DMS153 treated with DMSO at 0.1 percent for 48 hours (cell line): ENCODE measurements at regions not wholly inside any gene's neighbourhood (a gene's known extent, or its start where the extent isn't known, plus 50 kb on each side); places are given as distances from the start of the nearest gene placed in this dataset.

ENCODE experiments used
- DNase-seq: peaks from one replicate; lab custom pipeline; 2025; ENCODE audit not compliant: unreplicated experiment; lab: John Stamatoyannopoulos, UW

- no peak for DNase-seq
Measured at GRCh38 chr7:131011432-131011742, 277.4 kb upstream of the KLF14 start.

- no peak for DNase-seq
Measured at GRCh38 chr7:131011976-131012375, 278.0 kb upstream of the KLF14 start.

- DNase-seq: no peak
Measured at GRCh38 chr7:131012477-131013031, 278.5 kb upstream of the KLF14 start.

- DNase-seq: no peak
Measured at GRCh38 chr7:131013716-131014115, 279.7 kb upstream of the KLF14 start.

- DNase-seq: no peak
Measured at GRCh38 chr7:131014906-131015656, 281.1 kb upstream of the KLF14 start.

GRCh38 chr7:131015657-131015958 lies 281.6 kb upstream of the KLF14 start:
- no peak for DNase-seq

- DNase-seq: no peak
Measured at GRCh38 chr7:131016230-131016629, 282.2 kb upstream of the KLF14 start.

GRCh38 chr7:131019351-131019750 lies 285.3 kb upstream of the KLF14 start:
- DNase-seq: no peak

GRCh38 chr7:131020759-131021261 lies 286.8 kb upstream of the KLF14 start:
- no peak for DNase-seq

GRCh38 chr7:131021460-131021859 lies 287.5 kb upstream of the KLF14 start:
- no peak for DNase-seq

- DNase-seq: no peak
Measured at GRCh38 chr7:131021902-131022301, 287.9 kb upstream of the KLF14 start.

GRCh38 chr7:131026297-131027000 lies 292.4 kb upstream of the KLF14 start:
- no peak for DNase-seq

GRCh38 chr7:131027287-131027773 lies 293.3 kb upstream of the KLF14 start:
- no peak for DNase-seq

- no peak for DNase-seq
Measured at GRCh38 chr7:131028295-131028694, 294.3 kb upstream of the KLF14 start.

GRCh38 chr7:131029002-131029401 lies 295.0 kb upstream of the KLF14 start:
- no peak for DNase-seq

GRCh38 chr7:131031099-131031868 lies 296.4 kb upstream of the MKLN1 start:
- DNase-seq: no peak

- DNase-seq: no peak
Measured at GRCh38 chr7:131032786-131033185, 294.9 kb upstream of the MKLN1 start.

- DNase-seq: no peak
Measured at GRCh38 chr7:131034166-131034881, 293.4 kb upstream of the MKLN1 start.

- DNase-seq: no peak
Measured at GRCh38 chr7:131035088-131035770, 292.4 kb upstream of the MKLN1 start.

- no peak for DNase-seq
Measured at GRCh38 chr7:131038153-131038552, 289.5 kb upstream of the MKLN1 start.
